Suprapubic skin (tissue), 4 donors: ENCODE measurements at regions not wholly inside any gene's neighbourhood (a gene's known extent, or its start where the extent isn't known, plus 50 kb on each side); places are given as distances from the start of the nearest gene placed in this dataset.

ENCODE experiments used
- CTCF ChIP-seq, 2 donors: fragments of 200-600 bp in 1 of 2; fragments of 450-650 bp in 1 of 2; sonication (generic) in 1 of 2; IDR thresholded peaks; one replicate each; pipeline ENCODE4 v1.5.1; 2016 to 2019; ENCODE audit warnings: antibody characterized with exemption in 2 of 2, mild to moderate bottlenecking in 1 of 2, moderate library complexity in 1 of 2
- EP300 ChIP-seq: sonication (generic); formaldehyde crosslinking; IDR thresholded peaks from one replicate; pipeline ENCODE4 v1.6.1; 2017; ENCODE audit warnings: antibody characterized with exemption
- POLR2A ChIP-seq, 2 donors: fragments of 450-650 bp; IDR thresholded peaks; one replicate each; pipeline ENCODE4 v1.6.1; 2017; ENCODE audit warnings: antibody characterized with exemption in 2 of 2, mild to moderate bottlenecking in 2 of 2, moderate library complexity in 2 of 2
- POLR2AphosphoS5 ChIP-seq, 3 donors: sonication (generic); formaldehyde crosslinking; IDR thresholded peaks; one replicate each; pipeline ENCODE4 v1.6.1; 2017; ENCODE audit warnings: antibody characterized with exemption in 3 of 3

- TF ChIP-seq CTCF (IDR thresholded peaks at IDR 0.05) (no peak), POLR2A (IDR thresholded peaks at IDR 0.05) (no peak), POLR2AphosphoS5 (IDR thresholded peaks at IDR 0.05) (no peak), EP300 (no peak)
These were observed 542.1 kb downstream of the TCERG1L start for GRCh38 chr10:130769146-130770017.
